IPS-15b (cell line): ENCODE measurements at regions not wholly inside any gene's neighbourhood (a gene's known extent, or its start where the extent isn't known, plus 50 kb on each side); places are given as distances from the start of the nearest gene placed in this dataset.

Source experiments
- H3K27me3 ChIP-seq: one replicate; pipeline ENCODE4 v1.6.1; 2013; ENCODE audit warnings: low read length; ENCODE audit not compliant: control insufficient read depth, insufficient read depth
- H3K36me3 ChIP-seq: one replicate; pipeline ENCODE4 v1.6.1; 2013; ENCODE audit warnings: low read length; ENCODE audit not compliant: control insufficient read depth, insufficient read depth
- H3K4me1 ChIP-seq: one replicate; pipeline ENCODE4 v1.6.1; 2013; ENCODE audit warnings: mild to moderate bottlenecking, low read length; ENCODE audit not compliant: control insufficient read depth, insufficient read depth
- H3K4me3 ChIP-seq: one replicate; pipeline ENCODE4 v1.5.1; 2013; ENCODE audit warnings: low read depth, low read length
- H3K9ac ChIP-seq: one replicate; pipeline ENCODE4 v1.6.1; 2013; ENCODE audit warnings: low read depth, mild to moderate bottlenecking, low read length
- H3K9me3 ChIP-seq: one replicate; pipeline ENCODE4 v1.6.1; 2013; ENCODE audit warnings: mild to moderate bottlenecking, low read length; ENCODE audit not compliant: control insufficient read depth, insufficient read depth

DNA sequence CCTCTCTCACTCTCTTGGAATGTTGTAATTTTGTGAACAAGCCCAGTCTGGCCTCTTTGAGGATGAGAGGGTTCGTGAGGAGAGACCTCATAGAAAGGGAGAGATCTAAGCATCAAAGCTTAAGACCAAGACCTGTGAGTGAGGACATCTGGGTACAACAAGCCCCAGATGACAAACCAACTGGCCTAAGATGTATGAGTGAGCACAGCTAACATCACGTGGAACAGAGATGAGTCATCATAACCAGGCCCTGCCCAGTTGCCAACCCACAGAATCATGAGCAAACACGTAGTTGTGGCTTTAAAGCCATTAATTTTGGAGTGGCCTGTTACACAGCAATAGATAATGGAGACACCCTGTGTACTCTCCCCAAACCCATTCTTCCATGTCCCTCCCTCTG, 439.1 kb upstream of the KIF2A start:
- no peaks in the 10 kb centered on the region for H3K27me3 ChIP-seq
- no peaks in the 10 kb centered on the region for H3K36me3 ChIP-seq
- H3K9me3 ChIP-seq: no peaks in the 10 kb centered on the region
- no peak overlapping the region for H3K4me3 ChIP-seq
- no peaks in the 10 kb centered on the region for H3K4me1 ChIP-seq
- no peak overlapping the region for H3K9ac ChIP-seq

DNA sequence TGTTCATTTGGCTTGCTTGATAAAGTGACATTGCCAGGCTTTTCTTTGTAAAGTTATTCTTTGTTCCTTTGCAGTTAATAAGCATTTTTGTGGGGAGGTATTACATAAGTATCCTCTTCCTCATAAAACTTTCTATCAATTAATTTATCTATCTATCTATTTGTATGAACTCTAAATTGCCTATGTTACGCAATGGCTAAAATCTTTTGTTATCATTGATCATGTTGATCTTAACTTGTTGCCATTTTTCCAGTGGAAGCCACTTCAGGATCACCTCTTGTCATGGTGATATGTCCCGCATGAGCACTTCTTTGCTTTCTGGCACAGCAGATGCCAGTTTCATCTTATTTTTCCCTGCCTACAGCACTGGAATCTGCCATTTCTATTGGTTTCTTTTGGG, 436.7 kb upstream of the KIF2A start:
- no peaks in the 10 kb centered on the region for H3K27me3 ChIP-seq
- no peaks in the 10 kb centered on the region for H3K4me1 ChIP-seq
- no peak overlapping the region for H3K4me3 ChIP-seq
- no peak overlapping the region for H3K9ac ChIP-seq
- no peaks in the 10 kb centered on the region for H3K9me3 ChIP-seq
- no peaks in the 10 kb centered on the region for H3K36me3 ChIP-seq

DNA sequence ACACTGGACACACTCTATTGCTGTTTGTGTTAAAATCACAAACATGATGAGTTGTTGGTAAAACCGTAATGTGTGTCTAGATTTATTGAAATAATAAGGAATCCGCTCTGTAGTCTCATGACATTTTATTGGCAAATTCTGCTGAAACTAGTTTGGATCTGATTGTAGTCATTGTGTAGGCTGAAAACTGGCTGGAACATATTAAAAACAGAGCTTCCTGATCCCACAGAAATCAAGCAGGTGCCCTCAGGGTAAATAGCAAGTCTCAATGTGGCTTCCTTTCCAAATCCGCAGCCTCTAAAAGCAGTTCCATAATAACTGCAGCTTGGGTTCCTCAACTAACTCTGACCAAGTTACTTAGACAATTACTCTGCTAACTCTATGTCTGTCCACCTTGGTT, 427.5 kb upstream of the KIF2A start:
- Histone ChIP-seq H3K27me3 (no peaks in the 10 kb centered on the region), H3K4me1 (no peaks in the 10 kb centered on the region), H3K36me3 (no peaks in the 10 kb centered on the region), H3K4me3 (no peak overlapping the region), H3K9ac (no peak overlapping the region), H3K9me3 (no peaks in the 10 kb centered on the region)

DNA sequence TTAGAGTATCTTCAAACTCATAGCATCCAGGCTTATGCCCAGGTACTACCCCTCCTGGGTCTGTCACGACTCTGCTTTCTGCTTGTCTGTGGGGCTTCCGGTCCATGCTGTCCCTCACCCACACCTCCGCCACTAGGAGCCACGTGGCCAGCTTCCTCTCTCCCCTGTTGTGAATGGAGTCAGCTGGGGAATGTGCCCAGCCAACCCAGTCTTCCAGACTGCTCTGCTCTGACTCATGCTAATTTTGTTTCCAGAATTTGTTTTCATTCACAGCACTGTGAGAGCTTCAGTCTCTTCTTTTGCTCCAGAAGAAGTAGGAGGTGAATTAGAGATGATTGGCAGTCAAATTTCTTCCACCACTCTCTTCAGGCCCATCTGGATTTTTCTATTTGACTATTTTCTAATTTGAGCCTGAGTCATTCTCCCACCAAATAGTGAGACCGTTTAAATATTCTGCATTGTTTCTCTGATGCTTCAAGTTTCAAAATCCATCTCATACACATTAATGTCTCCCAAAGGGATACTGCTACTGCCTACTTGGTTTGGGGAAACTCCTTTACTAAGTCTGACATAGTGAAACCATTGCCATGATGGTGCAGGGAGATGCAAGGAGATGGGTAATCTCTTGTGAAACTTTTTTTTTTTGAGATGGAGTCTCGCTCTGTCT, 424.1 kb upstream of the KIF2A start:
- Histone ChIP-seq H3K27me3 (no peaks in the 10 kb centered on the region), H3K9ac (no peak overlapping the region), H3K9me3 (no peaks in the 10 kb centered on the region), H3K36me3 (no peaks in the 10 kb centered on the region), H3K4me1 (no peaks in the 10 kb centered on the region), H3K4me3 (no peak overlapping the region)

DNA sequence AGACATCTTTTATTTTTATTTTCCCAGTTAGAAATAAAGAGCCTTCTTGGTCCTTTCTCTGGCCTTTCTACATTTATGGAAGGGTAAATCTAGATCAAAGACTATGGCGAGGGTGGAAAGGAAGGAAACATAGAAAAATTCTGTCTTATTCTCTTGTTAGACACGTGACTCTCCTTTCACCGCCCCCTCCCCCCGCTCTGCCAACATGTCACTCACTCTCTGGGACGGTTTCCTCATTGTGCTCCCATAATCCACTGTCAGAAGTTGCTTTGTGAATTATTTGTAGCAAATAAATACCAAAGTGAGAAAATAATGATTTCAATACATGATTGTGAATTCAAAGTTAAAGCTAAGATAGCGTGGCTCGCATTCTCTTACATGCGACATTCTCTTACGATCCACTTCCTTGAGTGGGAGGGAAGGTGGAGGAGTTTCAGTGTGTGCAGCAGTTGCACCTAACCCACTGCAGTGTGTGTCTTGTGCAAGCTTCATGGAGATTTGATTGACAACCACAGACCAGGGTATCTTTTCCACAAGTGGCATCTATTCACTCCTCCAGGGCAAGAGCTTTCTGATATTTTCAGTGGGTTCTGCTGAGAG, 423.0 kb upstream of the KIF2A start:
- no peak overlapping the region for H3K4me3 ChIP-seq
- H3K36me3 ChIP-seq: no peaks in the 10 kb centered on the region
- H3K9me3 ChIP-seq: no peaks in the 10 kb centered on the region
- H3K27me3 ChIP-seq: no peaks in the 10 kb centered on the region
- H3K9ac ChIP-seq: no peak overlapping the region
- no peaks in the 10 kb centered on the region for H3K4me1 ChIP-seq

DNA sequence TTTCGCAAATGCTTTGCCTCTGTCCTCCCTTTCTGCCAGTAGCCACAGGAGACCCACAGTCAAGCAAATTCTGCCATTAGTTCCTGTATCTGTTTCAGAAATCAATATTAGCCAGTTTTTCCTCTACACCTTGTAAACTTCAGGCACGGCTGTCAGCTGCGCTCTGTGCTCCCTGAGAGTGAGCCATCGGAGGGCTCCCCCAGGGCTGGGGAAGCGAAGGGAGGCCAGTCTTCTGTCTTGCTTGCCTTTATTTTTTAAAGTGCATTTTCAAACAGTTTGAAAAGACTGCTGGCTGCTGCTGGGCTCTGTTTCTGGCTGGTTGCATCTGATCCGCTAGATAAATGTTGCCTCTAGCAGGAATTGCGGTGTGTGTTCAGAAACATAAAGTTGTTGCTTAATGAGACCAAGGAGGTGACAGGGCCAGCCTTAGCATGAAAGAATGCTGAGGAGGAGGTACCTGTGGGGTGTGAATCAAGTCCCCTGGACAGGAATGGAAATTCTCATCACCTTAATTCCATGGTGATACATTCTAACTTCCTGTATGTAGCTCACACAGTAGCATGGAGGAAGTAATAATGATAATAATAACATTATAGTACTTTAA, 421.7 kb upstream of the KIF2A start:
- no peaks in the 10 kb centered on the region for H3K4me1 ChIP-seq
- H3K27me3 ChIP-seq: no peaks in the 10 kb centered on the region
- no peak overlapping the region for H3K9ac ChIP-seq
- H3K4me3 ChIP-seq: no peak overlapping the region
- no peaks in the 10 kb centered on the region for H3K9me3 ChIP-seq
- H3K36me3 ChIP-seq: no peaks in the 10 kb centered on the region

DNA sequence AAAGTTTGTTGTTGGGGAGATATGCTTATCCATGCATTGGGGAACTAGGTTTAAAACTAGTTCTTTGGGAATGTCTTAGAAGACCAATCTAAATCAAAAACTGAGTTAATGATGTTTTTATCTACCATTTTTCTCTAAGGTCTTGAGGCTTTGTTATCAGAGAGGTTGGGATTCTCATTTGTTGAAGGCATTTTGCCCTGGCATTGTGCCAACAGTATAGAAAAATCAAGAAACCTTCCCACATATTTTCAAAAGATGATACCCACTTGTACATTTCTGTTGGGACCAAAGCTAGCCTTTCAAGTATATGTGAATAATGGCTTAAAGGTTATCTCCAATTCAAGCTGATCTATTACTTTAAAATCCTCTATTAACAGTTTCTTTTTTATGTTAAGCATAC, 419.8 kb upstream of the KIF2A start:
- Histone ChIP-seq H3K9me3 (no peaks in the 10 kb centered on the region), H3K27me3 (no peaks in the 10 kb centered on the region), H3K9ac (no peak overlapping the region), H3K36me3 (no peaks in the 10 kb centered on the region), H3K4me3 (no peak overlapping the region), H3K4me1 (no peaks in the 10 kb centered on the region)

DNA sequence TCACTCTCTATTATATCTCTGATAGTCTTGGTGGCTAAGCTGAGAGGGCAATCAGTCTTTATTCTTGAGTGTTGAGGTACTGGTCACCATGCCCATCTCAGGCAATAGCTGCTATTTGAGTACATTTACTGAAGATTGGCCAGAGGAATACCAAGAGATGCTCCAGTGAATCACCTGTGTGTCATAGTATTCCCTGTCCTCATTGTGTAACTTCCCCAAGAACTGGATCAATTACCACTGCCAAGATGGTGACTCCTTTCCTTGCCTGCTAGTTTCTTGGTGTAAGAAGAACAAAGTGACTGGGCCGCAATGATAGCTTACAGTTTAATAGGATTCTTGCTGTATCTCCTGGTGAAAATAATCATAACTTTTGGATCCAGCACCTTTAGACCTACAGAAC, 418.7 kb upstream of the KIF2A start:
- H3K9me3 ChIP-seq: no peaks in the 10 kb centered on the region
- H3K36me3 ChIP-seq: no peaks in the 10 kb centered on the region
- no peaks in the 10 kb centered on the region for H3K27me3 ChIP-seq
- no peak overlapping the region for H3K9ac ChIP-seq
- H3K4me1 ChIP-seq: no peaks in the 10 kb centered on the region
- H3K4me3 ChIP-seq: no peak overlapping the region

DNA sequence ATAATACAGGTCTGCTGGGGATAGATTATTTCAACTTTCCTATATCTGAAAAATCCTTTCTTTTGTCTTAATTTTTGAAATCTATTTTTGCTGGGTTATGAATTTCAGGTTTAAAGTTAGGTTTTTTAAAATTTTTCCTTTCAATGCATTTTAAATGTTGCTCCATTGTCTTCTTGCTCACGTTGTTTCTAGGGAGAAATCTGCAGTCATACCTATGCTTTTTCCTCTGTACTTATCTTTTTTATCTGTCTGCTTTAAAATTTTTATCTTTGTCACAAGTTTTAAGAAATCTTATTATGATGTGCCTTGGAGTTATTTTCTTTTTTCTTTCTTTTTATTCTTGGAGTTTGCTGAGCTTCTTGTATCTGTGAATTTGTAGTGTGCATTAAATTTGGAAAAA, 412.0 kb upstream of the KIF2A start:
- Histone ChIP-seq H3K4me1 (no peaks in the 10 kb centered on the region), H3K9ac (no peak overlapping the region), H3K27me3 (no peaks in the 10 kb centered on the region)

DNA sequence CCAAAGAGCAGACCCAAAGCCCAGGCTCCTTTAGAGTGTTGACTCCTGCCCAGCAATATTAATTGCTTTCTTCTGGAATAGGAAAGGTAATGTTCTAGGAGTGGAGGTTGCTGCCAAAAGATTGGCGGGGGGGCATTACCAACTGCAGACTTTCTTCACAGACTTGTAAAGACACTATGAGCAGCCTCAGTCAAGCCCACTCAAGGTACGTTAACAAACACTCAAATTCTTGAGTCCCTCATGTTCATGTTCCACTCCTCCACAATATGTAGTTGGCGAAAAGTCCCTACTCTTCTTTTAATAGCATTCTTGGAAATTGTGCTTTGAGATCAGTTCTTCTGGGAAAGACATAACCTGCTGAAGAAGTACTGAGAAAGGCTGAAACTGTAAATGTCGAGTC, 409.2 kb upstream of the KIF2A start:
- no peaks in the 10 kb centered on the region for H3K4me1 ChIP-seq
- no peaks in the 10 kb centered on the region for H3K36me3 ChIP-seq
- H3K4me3 ChIP-seq: no peak overlapping the region
- H3K27me3 ChIP-seq: no peaks in the 10 kb centered on the region
- H3K9me3 ChIP-seq: no peaks in the 10 kb centered on the region
- no peak overlapping the region for H3K9ac ChIP-seq

More for the DNA sequence above, 412.0 kb upstream of the KIF2A start:
- Histone ChIP-seq H3K4me3 (no peak overlapping the region), H3K36me3 (no peaks in the 10 kb centered on the region), H3K9me3 (no peaks in the 10 kb centered on the region)

DNA sequence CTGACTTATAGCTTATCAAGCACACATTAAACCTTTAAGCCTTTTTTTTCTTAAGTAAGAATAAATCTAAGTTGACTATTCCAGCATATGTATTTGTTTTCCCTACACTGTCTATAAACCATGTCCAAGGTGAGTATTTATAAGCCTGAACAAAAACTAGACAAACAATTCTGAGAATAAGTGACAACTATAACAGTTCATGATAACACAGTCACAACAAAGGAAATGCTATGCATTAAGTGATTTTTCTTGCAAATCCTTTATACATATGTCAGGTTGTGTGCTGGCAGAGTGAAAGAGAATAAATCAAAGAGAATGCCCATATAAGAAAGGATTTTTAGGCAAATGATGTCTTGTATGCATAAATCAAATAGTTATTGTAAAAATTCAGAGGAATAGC, 408.8 kb upstream of the KIF2A start:
- no peaks in the 10 kb centered on the region for H3K4me1 ChIP-seq
- H3K9me3 ChIP-seq: no peaks in the 10 kb centered on the region
- no peak overlapping the region for H3K9ac ChIP-seq
- no peaks in the 10 kb centered on the region for H3K27me3 ChIP-seq
- H3K36me3 ChIP-seq: no peaks in the 10 kb centered on the region
- H3K4me3 ChIP-seq: no peak overlapping the region

DNA sequence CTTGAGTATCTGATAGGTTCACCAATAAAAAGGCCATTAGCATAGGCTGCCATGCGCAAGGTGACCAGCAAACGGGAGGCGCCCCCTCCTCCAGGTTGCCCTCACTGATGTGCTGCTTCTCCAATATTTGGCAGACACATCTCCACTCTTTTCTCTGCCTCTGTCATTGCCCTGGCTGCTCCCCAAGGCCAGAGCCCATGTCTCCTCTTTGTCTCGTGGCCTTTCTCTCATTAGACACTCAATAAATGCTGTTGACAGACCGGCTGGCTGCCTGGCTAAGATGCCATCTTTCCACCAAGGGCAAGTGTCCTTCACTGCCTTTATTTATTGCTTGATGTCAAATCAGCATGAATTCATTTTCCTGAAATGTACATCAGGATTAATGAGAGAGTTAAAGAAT, 404.0 kb upstream of the KIF2A start:
- Histone ChIP-seq H3K9ac (no peak overlapping the region), H3K36me3 (no peaks in the 10 kb centered on the region), H3K4me3 (no peak overlapping the region), H3K9me3 (no peaks in the 10 kb centered on the region), H3K4me1 (no peaks in the 10 kb centered on the region), H3K27me3 (no peaks in the 10 kb centered on the region)
